T-cell (primary cell): ENCODE measurements at regions not wholly inside any gene's neighbourhood (a gene's known extent, or its start where the extent isn't known, plus 50 kb on each side); places are given as distances from the start of the nearest gene placed in this dataset.
A peak's percentile ranks its signal among the peaks of the same experiment; 100 is the strongest.

Experiments
- ATAC-seq, 4 experiments: fragments of 200-7000 bp in 3 of 4; fragments of 150-1000 bp in 1 of 4; cut with Tn5 transposase; replicated peaks in 1 of 4; 1 replicate in 3 of 4; 2 replicates in 1 of 4; pipeline ENCODE4 v1.10.0; 2021; ENCODE audit warnings: moderate library complexity in 3 of 4, mild to moderate bottlenecking in 2 of 4, moderate number of reproducible peaks in 1 of 4
- CTCF ChIA-PET, 2 donors: fragments of 300-600 bp; sonication (Branson Sonifier 250); formaldehyde crosslinking; loops; one replicate each; lab custom pipeline; 2022; ENCODE audit warnings: antibody characterized with exemption in 2 of 2; lab: Charles Lee
- POLR2A ChIA-PET, 2 donors: fragments of 300-600 bp; sonication (Branson Sonifier 250); formaldehyde crosslinking; loops; one replicate each; lab custom pipeline; 2022; ENCODE audit warnings: antibody characterized with exemption in 2 of 2; lab: Charles Lee
- DNase-seq, 35 experiments: peaks; one replicate each; pipeline versions ENCODE4 v3.0.0 to v3.0.0-alpha.2; 2013 to 2023
- H3K27ac ChIP-seq: one replicate; pipeline ENCODE4 v1.5.1; 2013; ENCODE audit warnings: low read length
- H3K27me3 ChIP-seq, 2 experiments: replicated peaks in 1 of 2; 1 replicate in 1 of 2; 2 replicates in 1 of 2; pipeline versions ENCODE4 v1.6.1 to v1.7.0; 2013; ENCODE audit warnings: low read length in 1 of 2, mixed read lengths in 1 of 2; ENCODE audit not compliant: control insufficient read depth in 2 of 2, insufficient read depth in 2 of 2; ENCODE audit errors: extremely low read depth in 1 of 2
- H3K36me3 ChIP-seq, 2 donors: 1 replicate in 1 of 2; 2 replicates in 1 of 2; pipeline versions ENCODE4 v1.6.1 to v1.7.0; 2013; ENCODE audit warnings: low read length in 1 of 2; ENCODE audit not compliant: control insufficient read depth in 2 of 2, insufficient read depth in 1 of 2; ENCODE audit errors: extremely low read depth in 1 of 2
- H3K4me1 ChIP-seq, 2 experiments: 1 replicate in 1 of 2; 2 replicates in 1 of 2; pipeline versions ENCODE4 v1.6.1 to v1.7.0; 2013; ENCODE audit warnings: low read length in 2 of 2, mixed read lengths in 1 of 2; ENCODE audit not compliant: insufficient read depth in 2 of 2, control insufficient read depth in 1 of 2; ENCODE audit errors: extremely low read depth in 1 of 2
- H3K4me3 ChIP-seq, 2 donors: 1 replicate in 1 of 2; 2 replicates in 1 of 2; pipeline versions ENCODE4 v1.5.1 to v1.7.0; 2013; ENCODE audit warnings: mild to moderate bottlenecking in 2 of 2, low read length in 1 of 2, moderate library complexity in 1 of 2; ENCODE audit not compliant: control insufficient read depth in 1 of 2; ENCODE audit errors: extremely low read depth in 1 of 2
- H3K9me3 ChIP-seq: 2 replicates; pipeline ENCODE4 v1.7.0; 2013
- H3K27ac Mint-ChIP-seq, 2 donors: one replicate each; pipeline ENCODE4 v1.8.0; 2020 to 2021; ENCODE audit warnings: mild to moderate bottlenecking in 2 of 2, mixed read lengths in 2 of 2
- H3K27me3 Mint-ChIP-seq, 2 donors: one replicate each; pipeline ENCODE4 v1.8.0; 2021 to 2022; ENCODE audit warnings: mixed read lengths in 2 of 2
- H3K36me3 Mint-ChIP-seq: one replicate; pipeline ENCODE4 v1.8.0; 2021; ENCODE audit warnings: mixed read lengths
- H3K4me1 Mint-ChIP-seq, 3 donors: one replicate each; pipeline ENCODE4 v1.8.0; 2020 to 2022; ENCODE audit warnings: mixed read lengths in 3 of 3, mild to moderate bottlenecking in 1 of 3
- H3K4me3 Mint-ChIP-seq, 3 donors: one replicate each; pipeline ENCODE4 v1.8.0; 2020 to 2022; ENCODE audit warnings: mild to moderate bottlenecking in 3 of 3, mixed read lengths in 3 of 3, moderate library complexity in 3 of 3
- H3K9me3 Mint-ChIP-seq, 3 donors: one replicate each; pipeline ENCODE4 v1.8.0; 2020 to 2022; ENCODE audit warnings: mixed read lengths in 3 of 3
- WGBS: methylation state at CpG from one replicate; pipeline ENCODE4 v1.1.5; 2013; ENCODE audit warnings: missing lambda C conversion rate; ENCODE audit not compliant: insufficient coverage; 5-methylcytosine and 5-hydroxymethylcytosine counted together

GRCh38 chr1:169025412-169025811 is 81.1 kb upstream of the ATP1B1 start:
- Mint-ChIP-seq H3K27me3 (peaks cover 4% of the 10 kb centered on the region in 2 donors), H3K4me3 (no peak overlapping the region), H3K36me3 (no peaks in the 10 kb centered on the region), H3K27ac (no peak overlapping the region), H3K9me3 (no peaks in the 10 kb centered on the region), H3K4me1 (peaks cover 0 to 6% (median 0%) of the 10 kb centered on the region in 3 donors)
- POLR2A ChIA-PET = no interaction called here
- Histone ChIP-seq H3K4me1 (no peaks in the 10 kb centered on the region), H3K27me3 (peaks cover 0 to 2% of the 10 kb centered on the region in 2 experiments), H3K9me3 (no peaks in the 10 kb centered on the region), H3K27ac (no peak overlapping the region), H3K4me3 (no peak overlapping the region), H3K36me3 (no peaks in the 10 kb centered on the region)
- WGBS = no CpG with 5 or more reads among the region's 1 CpG
- no peak for ATAC-seq
- CTCF ChIA-PET = no interaction called here
- DNase-seq = no peak

- Mint-ChIP-seq H3K27me3 (peaks cover under 1 to 3% of the 10 kb centered on the region in 2 donors), H3K4me1 (peaks cover 0 to 6% (median 0%) of the 10 kb centered on the region in 3 donors), H3K4me3 (no peak overlapping the region), H3K27ac (no peak overlapping the region), H3K9me3 (no peaks in the 10 kb centered on the region), H3K36me3 (no peaks in the 10 kb centered on the region)
- H3K27ac ChIP-seq = no peak overlapping the region
- ATAC-seq = no peak
- ChIA-PET CTCF (interaction anchor here in 1 of 2 donors (0.5 kb wide), 1 partner anchor 47 kb away, joined by 4 read pairs; no protein-coding TSS in a partner anchor), POLR2A (no interaction called here)
- H3K4me3 ChIP-seq = no peak overlapping the region
- H3K9me3 ChIP-seq = no peaks in the 10 kb centered on the region
- H3K27me3 ChIP-seq = peaks cover 0 to 2% of the 10 kb centered on the region in 2 experiments
- WGBS = 100% methylated on average over 1 of the region's 8 CpGs
- no peaks in the 10 kb centered on the region for H3K36me3 ChIP-seq
- DNase-seq = no peak
- H3K4me1 ChIP-seq = no peaks in the 10 kb centered on the region
Observed at GRCh38 chr1:169027607-169028320, 78.7 kb upstream of the ATP1B1 start.

- no peak for DNase-seq
- Mint-ChIP-seq H3K9me3 (peaks cover under 1 to 7% (median 3%) of the 10 kb centered on the region in 3 donors), H3K27me3 (no peaks in the 10 kb centered on the region), H3K4me3 (no peak overlapping the region), H3K27ac (no peak overlapping the region), H3K4me1 (no peaks in the 10 kb centered on the region), H3K36me3 (no peaks in the 10 kb centered on the region)
- H3K9me3 ChIP-seq = no peaks in the 10 kb centered on the region
- H3K27ac ChIP-seq = no peak overlapping the region
- CTCF ChIA-PET = no interaction called here
- POLR2A ChIA-PET = no interaction called here
- ATAC-seq = no peak
- H3K27me3 ChIP-seq = peaks cover 0 to 2% of the 10 kb centered on the region in 2 experiments
- 100% methylated on average over 2 of the region's 5 CpGs for WGBS
- no peaks in the 10 kb centered on the region for H3K36me3 ChIP-seq
- H3K4me3 ChIP-seq = no peak overlapping the region
- no peaks in the 10 kb centered on the region for H3K4me1 ChIP-seq
Observed at GRCh38 chr1:169031566-169032224, 74.8 kb upstream of the ATP1B1 start.

GRCh38 chr1:169041366-169041765 is 65.1 kb upstream of the ATP1B1 start:
- Mint-ChIP-seq H3K4me1 (peaks cover 38 to 47% (median 45%) of the 10 kb centered on the region in 3 donors), H3K9me3 (peaks cover 9 to 13% (median 12%) of the 10 kb centered on the region in 3 donors), H3K36me3 (peaks cover 3% of the 10 kb centered on the region), H3K27me3 (no peaks in the 10 kb centered on the region), H3K4me3 (no peak overlapping the region), H3K27ac (no peak overlapping the region)
- CTCF ChIA-PET = interaction anchor here in 1 of 2 donors (0.8 kb wide), 1 partner anchor 21 kb away, joined by 3 read pairs; no protein-coding TSS in a partner anchor
- POLR2A ChIA-PET = interaction anchor here in 1 of 2 donors (0.7 kb wide), 1 partner anchor 102 kb away, joined by 4 read pairs; no protein-coding TSS in a partner anchor
- Histone ChIP-seq H3K9me3 (no peaks in the 10 kb centered on the region), H3K36me3 (no peaks in the 10 kb centered on the region), H3K4me3 (no peak overlapping the region), H3K27ac (no peak overlapping the region), H3K4me1 (peaks cover 25 to 26% of the 10 kb centered on the region in 2 experiments), H3K27me3 (no peaks in the 10 kb centered on the region)
- no peak for DNase-seq
- 100% methylated on average over 2 of the region's 4 CpGs for WGBS
- no peak for ATAC-seq

- ChIA-PET POLR2A (no interaction called here), CTCF (no interaction called here)
- H3K27me3 Mint-ChIP-seq = no peaks in the 10 kb centered on the region
- H3K4me3 Mint-ChIP-seq = no peak overlapping the region
- H3K27ac Mint-ChIP-seq = peak overlapping the region; percentile 85 to 91
- no peak for ATAC-seq
- no peaks in the 10 kb centered on the region for H3K27me3 ChIP-seq
- H3K36me3 Mint-ChIP-seq = no peaks in the 10 kb centered on the region
- H3K4me1 ChIP-seq = peaks cover 25 to 26% of the 10 kb centered on the region in 2 experiments
- H3K27ac ChIP-seq = no peak overlapping the region
- H3K9me3 ChIP-seq = no peaks in the 10 kb centered on the region
- no peak overlapping the region for H3K4me3 ChIP-seq
- no peaks in the 10 kb centered on the region for H3K36me3 ChIP-seq
- peaks cover 43 to 51% (median 45%) of the 10 kb centered on the region in 3 donors for H3K4me1 Mint-ChIP-seq
- H3K9me3 Mint-ChIP-seq = peaks cover 2% of the 10 kb centered on the region in 3 donors
- no peak for DNase-seq
Observed at GRCh38 chr1:169042377-169042776, 64.1 kb upstream of the ATP1B1 start.

- Histone ChIP-seq H3K9me3 (no peaks in the 10 kb centered on the region), H3K27me3 (no peaks in the 10 kb centered on the region), H3K27ac (peak overlapping the region; percentile 35), H3K4me1 (peaks cover 25 to 26% of the 10 kb centered on the region in 2 experiments), H3K36me3 (no peaks in the 10 kb centered on the region), H3K4me3 (no peak overlapping the region)
- H3K9me3 Mint-ChIP-seq = no peaks in the 10 kb centered on the region
- CTCF ChIA-PET = no interaction called here
- no peaks in the 10 kb centered on the region for H3K27me3 Mint-ChIP-seq
- no peak for DNase-seq
- peak overlapping the region in 1 of 3 donors; percentile 60 for H3K4me3 Mint-ChIP-seq
- POLR2A ChIA-PET = no interaction called here
- H3K27ac Mint-ChIP-seq = peak overlapping the region; percentile 85 to 91
- ATAC-seq = peak in 3 of 4 experiments; percentile 6 to 21 (median 15)
- H3K4me1 Mint-ChIP-seq = peaks cover 45 to 53% (median 45%) of the 10 kb centered on the region in 3 donors
- H3K36me3 Mint-ChIP-seq = no peaks in the 10 kb centered on the region
Observed at GRCh38 chr1:169043823-169044222, 62.7 kb upstream of the ATP1B1 start.
